HepG2 (cell line): ENCODE measurements at regions not wholly inside any gene's neighbourhood (a gene's known extent, or its start where the extent isn't known, plus 50 kb on each side); places are given as distances from the start of the nearest gene placed in this dataset.

Source experiments
- ATAC-seq: fragments of 200-7000 bp; cut with Tn5 transposase; 3 replicates; pipeline ENCODE4 v1.9.1; 2020; ENCODE audit warnings: mild to moderate bottlenecking, moderate library complexity
- BruUV-seq: library from RNA; stranded (reverse); fragments of 400-500 nt; replicated peaks from 2 replicates; lab custom pipeline; 2021; lab: Mats Ljungman, UMichigan
- CTCF ChIA-PET: fragments of 300-600 bp; formaldehyde crosslinking; extraction: SDS; loops from one replicate; lab custom pipeline; 2021; ENCODE audit warnings: low total read pairs, inconsistent platforms, low intra/inter-chr PET ratio; lab: Yijun Ruan, JAX
- POLR2A ChIA-PET: fragments of 350-600 bp; sonication (Branson Sonifier 250); formaldehyde crosslinking; loops from one replicate; lab custom pipeline; 2020; ENCODE audit warnings: antibody characterized with exemption, inconsistent platforms; lab: Yijun Ruan, JAX
- DNase-seq: peaks from one replicate; pipeline ENCODE4 v3.0.0-alpha.2; 2015; ENCODE audit warnings: low spot score
- FAIRE-seq: peaks from 3 replicates; lab custom pipeline; 2011; peaks lifted over from hg19 to GRCh38; lab: Jason Lieb, UNC
- H2AFZ ChIP-seq: one replicate; pipeline ENCODE4 v1.6.1; 2011; ENCODE audit warnings: low read length, inconsistent platforms
- H3K27ac ChIP-seq: fragments of 300-600 bp; 3 replicates; pipeline ENCODE4 v1.8.0; 2011; ENCODE audit warnings: mixed run types, mild to moderate bottlenecking, mixed read lengths, low read length, inconsistent platforms; ENCODE audit not compliant: insufficient read depth; ENCODE audit errors: extremely low read length
- H3K27me3 ChIP-seq, 2 experiments: fragments of 200-600 bp in 1 of 2; 2 replicates in 1 of 2; 3 replicates in 1 of 2; pipeline versions ENCODE4 v1.6.0 to v1.8.0; 2011; ENCODE audit warnings: low read length in 2 of 2, mild to moderate bottlenecking in 2 of 2, moderate library complexity in 2 of 2, inconsistent platforms in 1 of 2; ENCODE audit not compliant: insufficient read depth in 2 of 2, control insufficient read depth in 1 of 2
- H3K36me3 ChIP-seq, 2 experiments: fragments of 200-600 bp in 1 of 2; replicated peaks in 1 of 2; 2 replicates in 1 of 2; 3 replicates in 1 of 2; pipeline versions ENCODE4 v1.5.1 to v1.8.0; 2011; ENCODE audit warnings: low read length in 2 of 2, inconsistent platforms in 1 of 2; ENCODE audit not compliant: insufficient read depth in 2 of 2, control insufficient read depth in 1 of 2
- H3K4me1 ChIP-seq: 2 replicates; pipeline ENCODE4 v1.5.1; 2012; ENCODE audit warnings: low read length, inconsistent platforms; ENCODE audit not compliant: insufficient read depth
- H3K4me2 ChIP-seq: 2 replicates; pipeline ENCODE4 v1.6.0; 2011; ENCODE audit warnings: low read depth, low read length, inconsistent platforms
- H3K4me3 ChIP-seq, 3 experiments: fragments of 200-600 bp in 1 of 3; sonication (generic), shearing (Covaris generic) in 1 of 3; replicated peaks in 1 of 3; 2 replicates each; pipeline ENCODE4 v1.5.1; 2011 to 2016; ENCODE audit warnings: low read length in 3 of 3, inconsistent platforms in 2 of 3, low read depth in 2 of 3, mild to moderate bottlenecking in 2 of 3, control low read depth in 1 of 3, mixed read lengths in 1 of 3; ENCODE audit not compliant: insufficient read depth in 1 of 3
- H3K79me2 ChIP-seq: one replicate; pipeline ENCODE4 v1.6.1; 2011; ENCODE audit warnings: low read length, inconsistent platforms; ENCODE audit not compliant: insufficient read depth
- H3K9ac ChIP-seq: 2 replicates; pipeline ENCODE4 v1.6.0; 2011; ENCODE audit warnings: mild to moderate bottlenecking, low read depth, low read length, inconsistent platforms; ENCODE audit not compliant: insufficient read depth
- H3K9me3 ChIP-seq: 2 replicates; pipeline ENCODE4 v1.5.1; 2012; ENCODE audit warnings: mild to moderate bottlenecking, low read length
- H4K20me1 ChIP-seq: 2 replicates; pipeline ENCODE4 v1.6.0; 2011; ENCODE audit warnings: inconsistent platforms, mild to moderate bottlenecking, low read length, moderate library complexity; ENCODE audit not compliant: insufficient read depth
- BRD4 ChIP-seq: sonication (generic); formaldehyde crosslinking; IDR thresholded peaks from 2 replicates; pipeline ENCODE4 v1.4.0; 2020; ENCODE audit warnings: missing genetic modification reagents
- ETV6 ChIP-seq: sonication (generic); formaldehyde crosslinking; conservative IDR thresholded peaks from 2 replicates; pipeline ENCODE4 v1.4.0; 2020; ENCODE audit warnings: missing genetic modification reagents
- POGZ ChIP-seq: sonication (generic); formaldehyde crosslinking; IDR thresholded peaks from 2 replicates; pipeline ENCODE4 v1.4.0; 2020; ENCODE audit warnings: mild to moderate bottlenecking, missing genetic modification reagents
- SMARCE1 ChIP-seq: fragments of 450-650 bp; IDR thresholded peaks from 2 replicates; pipeline ENCODE4 v1.6.1; 2017; ENCODE audit warnings: borderline replicate concordance
- SNRNP70 ChIP-seq: fragments of 200-400 bp; formaldehyde crosslinking; IDR thresholded peaks from 2 replicates; pipeline ENCODE4 v1.6.1; 2017; ENCODE audit warnings: mild to moderate bottlenecking, low read depth, low read length, moderate library complexity
- ZBTB46 ChIP-seq: sonication (generic); formaldehyde crosslinking; IDR thresholded peaks from 2 replicates; pipeline ENCODE4 v1.4.0; 2020; ENCODE audit warnings: mild to moderate bottlenecking, missing genetic modification reagents, borderline replicate concordance
- ZNF558 ChIP-seq: sonication (generic); formaldehyde crosslinking; IDR thresholded peaks from 2 replicates; pipeline ENCODE4 v1.9.0; 2022; ENCODE audit warnings: mild to moderate bottlenecking, missing genetic modification reagents, borderline replicate concordance
- whole genome bisulfite sequencing: methylation state at CpG from one replicate; pipeline ENCODE4 v1.1.6; 2017; ENCODE audit warnings: low lambda C conversion rate; 5-methylcytosine and 5-hydroxymethylcytosine counted together
- in situ Hi-C: cut with HindIII; loops from 2 replicates; pipeline ENCODE4 v1.10.0; 2017; ENCODE audit warnings: low pct_unique_long_range_greater_than_20kb; ENCODE audit not compliant: extremely low pct_ligation_motif_present
- intact Hi-C: fragments of 100-400 bp; cut with micrococcal nuclease; formaldehyde crosslinking; loops from one replicate; pipeline ENCODE4 v1.10.0; 2022; ENCODE audit not compliant: unreplicated experiment
- TF ChIP-seq, protein P1 (sequence below): sonication (generic); formaldehyde crosslinking; IDR thresholded peaks from 2 replicates; pipeline ENCODE4 v1.4.0; 2020; ENCODE audit warnings: missing genetic modification reagents
- TF ChIP-seq, protein P2 (sequence below): sonication (generic); formaldehyde crosslinking; conservative IDR thresholded peaks from 2 replicates; pipeline ENCODE4 v1.8.0; 2022; ENCODE audit warnings: low read depth, missing genetic modification reagents

- H2AFZ ChIP-seq: no peak overlapping the region
- FAIRE-seq: no peak
- BruUV-seq: no TSS peak
These were observed 533.6 kb downstream of the GATA3 start for GRCh38 chr10:8588135-8588534.

More at GRCh38 chr10:8588135-8588534, 533.6 kb downstream of the GATA3 start:
- in situ Hi-C loops: no loop called here
- Histone ChIP-seq H3K9me3 (no peaks in the 10 kb centered on the region), H3K27ac (no peak overlapping the region), H3K4me2 (no peak overlapping the region), H3K4me3 (no peak overlapping the region), H4K20me1 (no peaks in the 10 kb centered on the region), H3K4me1 (no peaks in the 10 kb centered on the region), H3K36me3 (no peaks in the 10 kb centered on the region), H3K79me2 (no peaks in the 10 kb centered on the region), H3K27me3 (peaks cover 0 to 3% of the 10 kb centered on the region in 2 experiments; a peak in 2 of 5 replicates), H3K9ac (no peak overlapping the region)
- POLR2A ChIA-PET: no interaction called here
- TF ChIP-seq, protein P1, sequence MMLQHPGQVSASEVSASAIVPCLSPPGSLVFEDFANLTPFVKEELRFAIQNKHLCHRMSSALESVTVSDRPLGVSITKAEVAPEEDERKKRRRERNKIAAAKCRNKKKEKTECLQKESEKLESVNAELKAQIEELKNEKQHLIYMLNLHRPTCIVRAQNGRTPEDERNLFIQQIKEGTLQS: no peak
- TF ChIP-seq POGZ (CRISPR knock-in tag): no peak
- TF ChIP-seq ZNF558 (CRISPR knock-in tag): no peak
- TF ChIP-seq SMARCE1: no peak
- TF ChIP-seq BRD4 (CRISPR knock-in tag): no peak
- TF ChIP-seq ZBTB46 (CRISPR knock-in tag): no peak
- TF ChIP-seq SNRNP70: no peak
- no peak for TF ChIP-seq ETV6 (CRISPR knock-in tag)
- TF ChIP-seq, protein P2, sequence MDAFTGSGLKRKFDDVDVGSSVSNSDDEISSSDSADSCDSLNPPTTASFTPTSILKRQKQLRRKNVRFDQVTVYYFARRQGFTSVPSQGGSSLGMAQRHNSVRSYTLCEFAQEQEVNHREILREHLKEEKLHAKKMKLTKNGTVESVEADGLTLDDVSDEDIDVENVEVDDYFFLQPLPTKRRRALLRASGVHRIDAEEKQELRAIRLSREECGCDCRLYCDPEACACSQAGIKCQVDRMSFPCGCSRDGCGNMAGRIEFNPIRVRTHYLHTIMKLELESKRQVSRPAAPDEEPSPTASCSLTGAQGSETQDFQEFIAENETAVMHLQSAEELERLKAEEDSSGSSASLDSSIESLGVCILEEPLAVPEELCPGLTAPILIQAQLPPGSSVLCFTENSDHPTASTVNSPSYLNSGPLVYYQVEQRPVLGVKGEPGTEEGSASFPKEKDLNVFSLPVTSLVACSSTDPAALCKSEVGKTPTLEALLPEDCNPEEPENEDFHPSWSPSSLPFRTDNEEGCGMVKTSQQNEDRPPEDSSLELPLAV (CRISPR knock-in tag): no peak
- CTCF ChIA-PET: no interaction called here
- no peak for DNase-seq
- intact Hi-C loops: no loop called here
- no peak for ATAC-seq
- 0% methylated on average over 3 of the region's 3 CpGs for WGBS
